BLaER1 treated with 17β-estradiol and CSF1 and Interleukin-3, amounts not matched to agents 10 nM and 100 nM (cell line): ENCODE measurements at regions not wholly inside any gene's neighbourhood (a gene's known extent, or its start where the extent isn't known, plus 50 kb on each side); places are given as distances from the start of the nearest gene placed in this dataset.
"Not testable (repeated sequence)": the region's sequence is repeated elsewhere in the genome, so short reads cannot be mapped to it uniquely, and the experiment has no call there.

Experiments
- H3K27ac ChIP-seq, 11 experiments: shearing (Covaris generic); formaldehyde crosslinking; 2 replicates each; pipeline ENCODE4 v1.8.1; 2022
- H3K27me3 ChIP-seq, 11 experiments: shearing (Covaris generic); formaldehyde crosslinking; 2 replicates each; pipeline ENCODE4 v1.8.1; 2022
- H3K36me3 ChIP-seq, 11 experiments: shearing (Covaris generic); formaldehyde crosslinking; 2 replicates each; pipeline ENCODE4 v1.8.1; 2022
- H3K4me1 ChIP-seq, 10 experiments: shearing (Covaris generic); formaldehyde crosslinking; 2 replicates each; pipeline ENCODE4 v1.8.1; 2022
- H3K4me2 ChIP-seq, 11 experiments: shearing (Covaris generic); formaldehyde crosslinking; 2 replicates each; pipeline ENCODE4 v1.8.1; 2022
- H3K4me3 ChIP-seq, 10 experiments: shearing (Covaris generic); formaldehyde crosslinking; 2 replicates each; pipeline ENCODE4 v1.8.1; 2022
- H3K9ac ChIP-seq, 11 experiments: shearing (Covaris generic); formaldehyde crosslinking; 2 replicates each; pipeline ENCODE4 v1.8.1; 2022
- H3K9me3 ChIP-seq, 11 experiments: shearing (Covaris generic); formaldehyde crosslinking; replicated peaks in 1 of 11; 2 replicates each; pipeline ENCODE4 v1.8.1; 2022
- H4K20me1 ChIP-seq, 11 experiments: shearing (Covaris generic); formaldehyde crosslinking; 2 replicates each; pipeline ENCODE4 v1.8.1; 2022
- Cebpa-rat ChIP-seq, 11 experiments: shearing (Covaris generic); IDR thresholded peaks; 2 replicates each; pipeline ENCODE4 v1.8.1; 2022

DNA sequence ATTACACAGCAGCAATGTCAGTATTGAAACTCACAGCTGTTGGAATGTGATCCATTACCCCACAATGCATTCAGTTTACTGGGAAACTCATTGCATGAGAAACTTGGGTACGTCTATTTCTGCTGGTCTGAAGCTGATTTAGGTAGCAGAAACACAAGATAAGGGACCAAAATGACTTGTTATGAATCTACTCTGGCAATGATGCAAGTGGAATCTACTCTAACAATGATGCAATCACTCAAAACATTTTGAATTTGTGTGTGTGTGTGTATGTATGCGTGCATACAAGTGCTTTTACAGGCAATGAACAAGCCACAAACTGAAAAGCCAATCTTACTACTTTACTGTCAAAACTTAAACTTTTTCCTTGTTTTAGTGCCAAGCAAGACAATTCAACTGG lies 406.7 kb downstream of the ADCYAP1 start:
- Histone ChIP-seq H3K27me3 (no peaks in the 10 kb centered on the region), H3K4me2 (no peak overlapping the region), H3K9ac (no peak overlapping the region), H3K36me3 (no peaks in the 10 kb centered on the region), H3K4me1 (no peaks in the 10 kb centered on the region), H4K20me1 (no peaks in the 10 kb centered on the region), H3K9me3 (peaks cover 0 to 4% (median 0%) of the 10 kb centered on the region in 11 experiments; a peak in 1 of 22 replicates), H3K4me3 (no peak overlapping the region), H3K27ac (no peak overlapping the region)
- TF ChIP-seq Cebpa-rat (IDR thresholded peaks at IDR 0.05): no peak

DNA sequence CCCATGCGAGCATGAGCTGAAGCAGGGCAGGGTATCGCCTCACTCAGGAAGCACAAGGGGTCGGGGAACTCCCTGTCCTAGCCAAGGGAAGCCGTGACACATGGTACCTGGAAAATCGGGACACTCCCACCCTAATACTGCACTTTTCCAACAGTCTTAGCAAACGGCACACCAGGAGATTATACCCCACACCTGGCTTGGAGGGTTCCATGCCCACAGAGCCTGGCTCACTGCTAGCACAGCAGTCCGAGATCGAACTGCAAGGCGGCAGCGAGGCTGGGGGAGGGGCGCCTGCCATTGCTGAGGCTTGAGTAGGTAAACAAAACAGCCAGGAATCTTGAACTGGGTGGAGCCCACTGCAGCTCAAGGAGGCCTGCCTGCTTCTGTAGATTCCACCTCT lies 430.7 kb downstream of the ADCYAP1 start:
- not testable (repeated sequence) for H3K4me2 ChIP-seq, H3K27me3 ChIP-seq, H3K4me1 ChIP-seq, H3K36me3 ChIP-seq, H3K9ac ChIP-seq, H4K20me1 ChIP-seq, H3K27ac ChIP-seq, H3K9me3 ChIP-seq, H3K4me3 ChIP-seq

DNA sequence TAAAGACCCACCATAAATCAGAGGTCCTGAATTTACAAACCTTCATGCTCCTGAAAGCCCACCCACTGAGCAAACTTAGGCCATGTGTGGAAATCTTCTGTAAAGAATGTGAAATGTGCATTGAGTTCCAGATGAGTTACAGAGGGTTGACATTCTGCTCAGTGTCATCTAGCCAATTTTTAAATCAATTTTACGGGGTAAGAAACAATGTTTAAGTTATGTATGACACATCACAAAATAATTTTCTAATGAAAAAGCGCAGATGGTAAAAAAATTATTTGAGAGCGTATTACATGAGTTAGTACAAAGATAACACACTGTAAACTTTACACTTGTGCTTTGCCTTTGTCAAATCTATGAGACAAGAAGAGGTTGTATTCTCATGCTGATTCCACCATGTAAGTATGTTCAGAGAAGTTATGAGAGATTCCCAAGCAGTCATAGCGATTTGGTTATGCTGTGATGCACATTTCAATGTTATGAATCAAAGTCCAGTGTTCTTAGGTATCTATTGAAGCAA lies 446.3 kb downstream of the ADCYAP1 start:
- no peaks in the 10 kb centered on the region for H3K9me3 ChIP-seq
- no peak for TF ChIP-seq Cebpa-rat (IDR thresholded peaks at IDR 0.05)
- H3K27ac ChIP-seq: no peak overlapping the region
- no peaks in the 10 kb centered on the region for H4K20me1 ChIP-seq
- H3K36me3 ChIP-seq: no peaks in the 10 kb centered on the region
- H3K4me3 ChIP-seq: no peak overlapping the region
- H3K4me2 ChIP-seq: no peak overlapping the region
- no peaks in the 10 kb centered on the region for H3K4me1 ChIP-seq
- no peak overlapping the region for H3K9ac ChIP-seq
- H3K27me3 ChIP-seq: no peaks in the 10 kb centered on the region

DNA sequence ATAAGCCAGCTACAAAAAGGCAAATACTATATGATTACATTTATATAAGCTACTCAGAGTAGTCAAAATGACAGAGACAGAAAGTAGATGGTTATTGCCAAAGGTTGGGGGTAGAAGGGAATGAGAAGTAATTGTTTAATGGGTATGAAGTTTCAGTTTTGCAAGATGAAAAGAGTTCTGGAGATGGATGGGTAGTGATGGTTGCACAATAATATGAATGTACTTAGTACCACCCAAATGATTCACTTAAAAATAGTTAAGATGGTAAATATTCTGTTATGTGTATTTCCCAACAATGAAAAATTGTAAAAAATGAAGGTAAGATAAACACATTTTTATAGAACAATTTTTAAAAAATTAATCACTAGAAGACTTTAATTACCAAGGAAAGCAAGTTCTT lies 448.4 kb downstream of the ADCYAP1 start:
- H3K9ac ChIP-seq: no peak overlapping the region
- no peaks in the 10 kb centered on the region for H3K4me1 ChIP-seq
- no peaks in the 10 kb centered on the region for H3K36me3 ChIP-seq
- no peak overlapping the region for H3K4me2 ChIP-seq
- H3K27me3 ChIP-seq: no peaks in the 10 kb centered on the region
- H3K9me3 ChIP-seq: no peaks in the 10 kb centered on the region
- TF ChIP-seq Cebpa-rat (IDR thresholded peaks at IDR 0.05): peak in 1 of 11 experiments; percentile 47; a peak in 1 of 22 replicates
- H3K4me3 ChIP-seq: no peak overlapping the region
- H4K20me1 ChIP-seq: no peaks in the 10 kb centered on the region
- no peak overlapping the region for H3K27ac ChIP-seq

DNA sequence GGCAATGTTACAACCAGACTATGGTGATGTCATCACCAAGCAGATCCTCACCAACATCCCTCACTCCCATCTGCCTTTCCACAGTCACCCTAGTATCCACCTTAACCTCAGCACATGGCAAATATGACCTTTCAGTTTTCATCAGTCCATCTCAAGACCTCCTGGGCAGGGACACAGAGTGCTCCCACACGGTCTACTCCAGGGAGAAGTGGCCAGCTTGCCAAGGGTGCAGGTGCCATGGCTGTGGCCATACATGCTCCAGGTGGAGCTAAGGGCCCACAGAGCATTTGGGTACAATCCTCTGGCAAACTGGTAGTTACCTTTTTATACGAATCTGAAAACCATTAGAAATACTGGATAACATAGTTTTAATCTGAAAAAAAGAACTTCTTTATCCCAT lies 453.1 kb downstream of the ADCYAP1 start:
- H3K9ac ChIP-seq: no peak overlapping the region
- H3K4me3 ChIP-seq: no peak overlapping the region
- no peaks in the 10 kb centered on the region for H3K36me3 ChIP-seq
- H3K27me3 ChIP-seq: no peaks in the 10 kb centered on the region
- no peak for TF ChIP-seq Cebpa-rat (IDR thresholded peaks at IDR 0.05)
- no peak overlapping the region for H3K27ac ChIP-seq
- H4K20me1 ChIP-seq: no peaks in the 10 kb centered on the region
- H3K9me3 ChIP-seq: no peaks in the 10 kb centered on the region
- no peaks in the 10 kb centered on the region for H3K4me1 ChIP-seq
- H3K4me2 ChIP-seq: no peak overlapping the region

DNA sequence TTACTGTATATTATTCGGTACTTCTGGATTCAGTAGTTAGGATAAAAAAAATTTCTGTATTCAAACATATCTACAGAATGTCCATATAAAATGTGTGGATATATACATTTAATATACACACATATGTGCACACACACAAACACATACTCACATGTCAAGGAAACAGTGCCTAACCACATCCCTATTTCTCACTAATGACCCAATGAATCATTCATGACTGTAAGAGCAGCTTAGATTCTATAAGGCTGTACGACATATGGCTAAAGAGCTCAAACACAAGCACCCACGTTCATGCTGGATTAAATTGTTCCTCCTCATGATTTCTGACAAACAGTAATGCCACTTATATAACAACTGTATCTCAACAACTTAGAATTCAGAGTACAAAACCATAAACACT lies 457.3 kb downstream of the ADCYAP1 start:
- H3K9me3 ChIP-seq: no peaks in the 10 kb centered on the region
- H3K36me3 ChIP-seq: no peaks in the 10 kb centered on the region
- no peaks in the 10 kb centered on the region for H3K27me3 ChIP-seq
- H3K4me1 ChIP-seq: no peaks in the 10 kb centered on the region
- H3K27ac ChIP-seq: no peak overlapping the region
- no peaks in the 10 kb centered on the region for H4K20me1 ChIP-seq
- H3K4me2 ChIP-seq: no peak overlapping the region
- H3K4me3 ChIP-seq: no peak overlapping the region
- TF ChIP-seq Cebpa-rat (IDR thresholded peaks at IDR 0.05): no peak
- no peak overlapping the region for H3K9ac ChIP-seq

DNA sequence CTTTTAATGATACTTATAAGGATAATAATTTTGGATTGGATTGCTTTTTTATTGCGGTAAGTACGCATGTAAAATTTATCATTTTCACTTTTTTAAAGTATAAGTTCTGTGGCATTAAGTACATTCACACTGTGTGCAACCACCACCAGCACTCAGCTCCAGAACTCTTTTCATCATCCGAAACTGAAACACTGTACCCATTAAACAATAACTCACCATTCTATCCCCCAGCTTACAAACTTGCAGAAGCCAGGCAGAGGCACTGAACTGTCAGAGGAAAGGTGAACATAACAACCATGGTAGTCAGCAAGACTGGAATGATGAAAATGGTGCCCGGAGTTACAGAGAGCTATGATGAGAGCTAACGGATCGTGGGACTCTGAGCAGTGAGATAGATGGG lies 465.9 kb downstream of the ADCYAP1 start:
- Histone ChIP-seq H3K27ac (no peak overlapping the region), H3K36me3 (no peaks in the 10 kb centered on the region), H3K9ac (no peak overlapping the region), H3K4me2 (no peak overlapping the region), H3K4me1 (no peaks in the 10 kb centered on the region), H3K27me3 (no peaks in the 10 kb centered on the region), H3K4me3 (no peak overlapping the region), H4K20me1 (no peaks in the 10 kb centered on the region), H3K9me3 (no peaks in the 10 kb centered on the region)
- no peak for TF ChIP-seq Cebpa-rat (IDR thresholded peaks at IDR 0.05)

DNA sequence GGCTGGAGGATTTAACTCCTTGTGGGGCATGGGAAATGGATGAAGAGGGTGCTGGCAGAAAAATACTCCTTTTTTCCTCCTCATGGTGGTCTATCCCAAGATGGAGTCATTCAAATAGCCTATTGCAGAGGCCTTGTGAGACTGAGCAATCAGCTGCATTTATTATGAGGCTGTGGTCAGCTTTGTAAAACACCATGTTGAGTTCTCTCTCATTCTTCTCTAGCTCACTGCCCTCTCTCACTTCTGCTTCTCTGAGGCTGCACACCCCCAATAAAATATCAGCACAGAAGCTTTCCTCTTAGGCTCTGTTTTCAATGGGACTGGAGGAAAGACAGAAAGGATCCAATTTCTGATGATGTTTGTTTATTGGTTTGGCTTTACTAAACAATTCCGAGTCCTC lies 467.1 kb downstream of the ADCYAP1 start:
- no peaks in the 10 kb centered on the region for H3K4me1 ChIP-seq
- TF ChIP-seq Cebpa-rat (IDR thresholded peaks at IDR 0.05): no peak

DNA sequence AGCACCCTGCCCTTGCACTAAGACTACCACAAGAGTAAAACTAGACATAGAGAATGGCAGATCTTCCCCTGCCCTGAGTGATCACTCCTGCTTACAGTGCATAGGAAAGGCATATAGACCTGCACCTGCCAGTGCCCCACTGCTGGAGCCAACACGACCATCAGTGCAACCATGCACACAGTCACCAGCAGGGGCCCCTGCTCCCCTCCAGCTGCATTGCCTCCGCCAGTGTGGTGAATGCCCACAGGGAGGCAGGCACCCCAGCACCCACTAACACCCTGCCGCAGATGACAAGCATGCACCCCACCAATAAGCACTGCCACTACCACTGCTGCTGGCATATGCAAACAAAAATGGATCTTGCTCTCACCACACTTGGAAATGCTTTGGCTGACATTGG lies 478.8 kb downstream of the ADCYAP1 start:
- H4K20me1 ChIP-seq: no peaks in the 10 kb centered on the region
- no peaks in the 10 kb centered on the region for H3K36me3 ChIP-seq
- H3K27me3 ChIP-seq: no peaks in the 10 kb centered on the region
- H3K9me3 ChIP-seq: peaks cover 15 to 50% (median 32%) of the 10 kb centered on the region in 11 experiments; a peak in 21 of 22 replicates
- H3K4me2 ChIP-seq: no peak overlapping the region
- no peak overlapping the region for H3K27ac ChIP-seq
- H3K4me3 ChIP-seq: no peak overlapping the region
- no peak for TF ChIP-seq Cebpa-rat (IDR thresholded peaks at IDR 0.05)
- no peaks in the 10 kb centered on the region for H3K4me1 ChIP-seq
- no peak overlapping the region for H3K9ac ChIP-seq

More for the DNA sequence above, 467.1 kb downstream of the ADCYAP1 start:
- H3K36me3 ChIP-seq: no peaks in the 10 kb centered on the region
- no peaks in the 10 kb centered on the region for H3K9me3 ChIP-seq
- H3K9ac ChIP-seq: no peak overlapping the region
- no peaks in the 10 kb centered on the region for H4K20me1 ChIP-seq
- no peak overlapping the region for H3K4me2 ChIP-seq
- H3K27me3 ChIP-seq: no peaks in the 10 kb centered on the region
- H3K4me3 ChIP-seq: no peak overlapping the region
- no peak overlapping the region for H3K27ac ChIP-seq

DNA sequence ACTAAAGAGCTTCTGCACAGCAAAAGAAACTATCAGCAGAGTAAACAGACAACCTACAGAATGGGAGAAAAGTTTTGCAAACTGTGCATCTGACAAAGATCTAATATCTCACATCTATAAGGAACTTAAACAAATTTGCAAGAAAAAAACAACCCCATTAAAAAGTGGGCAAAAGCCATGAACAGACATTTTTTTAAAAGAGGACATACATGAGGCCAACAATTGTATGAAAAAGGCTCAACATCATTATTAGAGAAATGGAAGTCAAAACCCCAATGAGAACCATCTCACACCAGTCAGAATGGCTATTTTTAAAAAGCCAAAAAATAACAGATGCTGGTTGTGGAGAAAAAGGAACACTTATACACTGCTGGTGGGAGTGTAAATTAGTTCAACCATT lies 483.8 kb downstream of the ADCYAP1 start:
- not testable (repeated sequence) for H3K4me3 ChIP-seq, H3K36me3 ChIP-seq, H3K4me1 ChIP-seq, H3K9ac ChIP-seq, H3K27ac ChIP-seq, H4K20me1 ChIP-seq, H3K27me3 ChIP-seq, H3K4me2 ChIP-seq
- peaks cover 15 to 50% (median 26%) of the 10 kb centered on the region in 11 experiments; a peak in 21 of 22 replicates for H3K9me3 ChIP-seq
